SU-DHL-6 (cell line): ENCODE measurements at regions not wholly inside any gene's neighbourhood (a gene's known extent, or its start where the extent isn't known, plus 50 kb on each side); places are given as distances from the start of the nearest gene placed in this dataset.

Experiments used
- H2AFZ ChIP-seq: fragments of 200-600 bp; sonication (generic); 2 replicates; pipeline ENCODE4 v1.6.1; 2014; ENCODE audit warnings: low read depth, mild to moderate bottlenecking, moderate library complexity, mixed read lengths, antibody characterized with exemption, low read length; ENCODE audit not compliant: severe bottlenecking
- H3F3A ChIP-seq: fragments of 200-600 bp; shearing (Covaris generic); 2 replicates; pipeline ENCODE4 v1.6.0; 2016; ENCODE audit warnings: antibody characterized with exemption, mild to moderate bottlenecking; ENCODE audit not compliant: insufficient read depth
- H3K27ac ChIP-seq: fragments of 200-600 bp; sonication (generic); 2 replicates; pipeline ENCODE4 v1.5.1; 2016; ENCODE audit warnings: low read depth, mild to moderate bottlenecking, low read length, moderate library complexity, mixed read lengths
- H3K27me3 ChIP-seq: fragments of 200-600 bp; sonication (generic), shearing (Covaris generic); 2 replicates; pipeline ENCODE4 v1.6.0; 2014; ENCODE audit warnings: mild to moderate bottlenecking, low read length
- H3K36me3 ChIP-seq: fragments of 200-600 bp; sonication (generic); 2 replicates; pipeline ENCODE4 v1.6.1; 2014; ENCODE audit warnings: mild to moderate bottlenecking, low read length, mixed read lengths
- H3K4me2 ChIP-seq: fragments of 300-600, 200-600 bp; shearing (Covaris generic), sonication (generic); 2 replicates; pipeline ENCODE4 v1.6.0; 2014; ENCODE audit warnings: low read length, low read depth, mild to moderate bottlenecking; ENCODE audit not compliant: poor library complexity, severe bottlenecking
- H3K4me3 ChIP-seq: fragments of 200-600 bp; sonication (generic); 2 replicates; pipeline ENCODE4 v1.5.1; 2014; ENCODE audit warnings: antibody characterized with exemption, low read length, mild to moderate bottlenecking, mixed read lengths; ENCODE audit not compliant: insufficient read depth, poor library complexity, severe bottlenecking
- H3K79me2 ChIP-seq: fragments of 200-600 bp; sonication (generic); 2 replicates; pipeline ENCODE4 v1.6.1; 2014; ENCODE audit warnings: mild to moderate bottlenecking, low read length, moderate library complexity; ENCODE audit not compliant: insufficient read depth
- H3K9ac ChIP-seq: fragments of 200-600 bp; sonication (generic); 2 replicates; pipeline ENCODE4 v1.7.0; 2014; ENCODE audit warnings: mild to moderate bottlenecking, low read length
- H3K9me2 ChIP-seq: fragments of 200-600 bp; sonication (generic); replicated peaks from 2 replicates; pipeline ENCODE4 v1.6.1; 2014; ENCODE audit warnings: low read length; ENCODE audit not compliant: insufficient read depth
- H3K9me3 ChIP-seq: fragments of 200-600 bp; sonication (generic); 2 replicates; pipeline ENCODE4 v1.6.1; 2014; ENCODE audit warnings: low read length, mixed read lengths; ENCODE audit not compliant: insufficient read depth
- H4K20me1 ChIP-seq: fragments of 200-600 bp; sonication (generic); 2 replicates; pipeline ENCODE4 v1.6.1; 2014; ENCODE audit warnings: low read depth, mild to moderate bottlenecking, antibody characterized with exemption, low read length, moderate library complexity, mixed read lengths
- CTCF ChIP-seq: fragments of 200-600 bp; sonication (generic); IDR thresholded peaks from one replicate; pipeline ENCODE4 v1.5.1; 2017; ENCODE audit warnings: antibody characterized with exemption, mild to moderate bottlenecking, low read length, moderate library complexity; ENCODE audit not compliant: insufficient read depth, poor library complexity, severe bottlenecking
- EZH2phosphoT487 ChIP-seq: fragments of 200-600 bp; sonication (generic), shearing (Covaris generic); conservative IDR thresholded peaks from 2 replicates; pipeline ENCODE4 v1.6.1; 2018; ENCODE audit warnings: mild to moderate bottlenecking, antibody characterized with exemption, low read length, moderate library complexity, mixed read lengths

GRCh38 chr5:161235569-161235968 lies 311.0 kb downstream of the GABRB2 start:
- Histone ChIP-seq H3F3A (no peaks in the 10 kb centered on the region), H3K4me3 (no peak overlapping the region)

GRCh38 chr5:161233553-161233952 lies 313.0 kb downstream of the GABRB2 start:
- Histone ChIP-seq H3K9me2 (no peaks in the 10 kb centered on the region), H3K9ac (no peak overlapping the region), H4K20me1 (no peaks in the 10 kb centered on the region), H3K27ac (no peak overlapping the region), H3K36me3 (no peaks in the 10 kb centered on the region), H3K9me3 (no peaks in the 10 kb centered on the region), H2AFZ (no peak overlapping the region), H3K79me2 (no peaks in the 10 kb centered on the region), H3K4me2 (no peak overlapping the region), H3K4me3 (no peak overlapping the region), H3K27me3 (no peaks in the 10 kb centered on the region), H3F3A (no peaks in the 10 kb centered on the region)
- no peak for TF ChIP-seq EZH2phosphoT487

More at GRCh38 chr5:161235569-161235968, 311.0 kb downstream of the GABRB2 start:
- Histone ChIP-seq H3K9ac (no peak overlapping the region), H2AFZ (no peak overlapping the region), H3K4me2 (no peak overlapping the region), H3K27ac (no peak overlapping the region), H3K27me3 (no peaks in the 10 kb centered on the region), H3K36me3 (no peaks in the 10 kb centered on the region), H3K9me3 (no peaks in the 10 kb centered on the region), H3K9me2 (no peaks in the 10 kb centered on the region), H3K79me2 (no peaks in the 10 kb centered on the region), H4K20me1 (no peaks in the 10 kb centered on the region)
- TF ChIP-seq CTCF (no peak), EZH2phosphoT487 (no peak)

- Histone ChIP-seq H3K9me3 (no peaks in the 10 kb centered on the region), H3K4me2 (no peak overlapping the region), H3K27ac (no peak overlapping the region), H4K20me1 (no peaks in the 10 kb centered on the region), H3K27me3 (no peaks in the 10 kb centered on the region), H3K9me2 (no peaks in the 10 kb centered on the region), H3F3A (no peaks in the 10 kb centered on the region), H3K4me3 (no peak overlapping the region), H3K36me3 (no peaks in the 10 kb centered on the region), H3K9ac (no peak overlapping the region), H2AFZ (no peak overlapping the region), H3K79me2 (no peaks in the 10 kb centered on the region)
- TF ChIP-seq CTCF (no peak), EZH2phosphoT487 (no peak)
Measured at GRCh38 chr5:161230221-161230620, 316.3 kb downstream of the GABRB2 start.

GRCh38 chr5:161219816-161220215 lies 326.7 kb downstream of the GABRB2 start:
- H3K9me3 ChIP-seq: no peaks in the 10 kb centered on the region
- no peaks in the 10 kb centered on the region for H4K20me1 ChIP-seq

More at GRCh38 chr5:161219816-161220215, 326.7 kb downstream of the GABRB2 start:
- TF ChIP-seq CTCF (no peak), EZH2phosphoT487 (no peak)
- Histone ChIP-seq H3K9me2 (0 out of 2 replicates have a peak, but pooled peaks cover 4% of the 10 kb centered on the region), H3K27ac (no peak overlapping the region), H2AFZ (no peak overlapping the region), H3K27me3 (no peaks in the 10 kb centered on the region), H3K36me3 (no peaks in the 10 kb centered on the region), H3K9ac (no peak overlapping the region), H3K79me2 (no peaks in the 10 kb centered on the region), H3K4me2 (no peak overlapping the region), H3F3A (no peaks in the 10 kb centered on the region), H3K4me3 (no peak overlapping the region)
